ENCODE measurements at regions not wholly inside any gene's neighbourhood (a gene's known extent, or its start where the extent isn't known, plus 50 kb on each side); places are given as distances from the start of the nearest gene placed in this dataset.

DNA sequence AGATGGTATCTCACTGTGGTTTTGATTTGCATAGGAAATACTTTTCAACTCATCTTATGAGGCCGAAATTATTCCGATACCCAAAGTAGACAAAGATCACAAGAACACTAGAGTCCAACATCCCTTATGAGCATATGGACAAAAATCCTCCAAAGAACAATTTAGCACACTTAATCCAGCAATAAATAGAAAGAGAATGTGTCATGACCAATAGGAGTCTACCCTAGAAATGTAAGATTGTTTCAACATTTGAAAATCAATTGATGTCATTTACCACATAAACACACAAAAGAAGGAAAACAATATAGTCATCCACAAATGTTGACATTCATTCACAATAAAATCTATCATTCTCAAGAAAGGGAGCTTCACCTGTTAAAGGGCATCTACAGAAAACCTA, 307.8 kb upstream of the SMIM21 start:
- no peaks in the 10 kb centered on the region for H3K9me3 ChIP-seq (ENCODE audit: low read length)
- H3K79me2 ChIP-seq (ENCODE audit: insufficient read depth, low read depth, low read length) = no peaks in the 10 kb centered on the region
- no TSS peak for BruUV-seq (replicated peaks)
- no peaks in the 10 kb centered on the region for H3K36me3 ChIP-seq (ENCODE audit: insufficient read depth, low read length)
- no peak overlapping the region for H3K4me2 ChIP-seq (ENCODE audit: low read length)
- no peak for DNase-seq (ENCODE audit: low spot score)
- no peaks in the 10 kb centered on the region for H3K4me1 ChIP-seq (ENCODE audit: insufficient read depth, low read length, poor library complexity, severe bottlenecking)
- no peaks in the 10 kb centered on the region for H4K20me1 ChIP-seq (ENCODE audit: insufficient read depth, low read length)
- TF ChIP-seq EZH2phosphoT487 (IDR thresholded peaks at IDR 0.05; ENCODE audit: borderline replicate concordance, low read depth, low read length) = no peak
- TF ChIP-seq, protein P1, sequence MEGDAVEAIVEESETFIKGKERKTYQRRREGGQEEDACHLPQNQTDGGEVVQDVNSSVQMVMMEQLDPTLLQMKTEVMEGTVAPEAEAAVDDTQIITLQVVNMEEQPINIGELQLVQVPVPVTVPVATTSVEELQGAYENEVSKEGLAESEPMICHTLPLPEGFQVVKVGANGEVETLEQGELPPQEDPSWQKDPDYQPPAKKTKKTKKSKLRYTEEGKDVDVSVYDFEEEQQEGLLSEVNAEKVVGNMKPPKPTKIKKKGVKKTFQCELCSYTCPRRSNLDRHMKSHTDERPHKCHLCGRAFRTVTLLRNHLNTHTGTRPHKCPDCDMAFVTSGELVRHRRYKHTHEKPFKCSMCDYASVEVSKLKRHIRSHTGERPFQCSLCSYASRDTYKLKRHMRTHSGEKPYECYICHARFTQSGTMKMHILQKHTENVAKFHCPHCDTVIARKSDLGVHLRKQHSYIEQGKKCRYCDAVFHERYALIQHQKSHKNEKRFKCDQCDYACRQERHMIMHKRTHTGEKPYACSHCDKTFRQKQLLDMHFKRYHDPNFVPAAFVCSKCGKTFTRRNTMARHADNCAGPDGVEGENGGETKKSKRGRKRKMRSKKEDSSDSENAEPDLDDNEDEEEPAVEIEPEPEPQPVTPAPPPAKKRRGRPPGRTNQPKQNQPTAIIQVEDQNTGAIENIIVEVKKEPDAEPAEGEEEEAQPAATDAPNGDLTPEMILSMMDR (conservative IDR thresholded peaks at IDR 0.05; ENCODE audit: low read length) = no peak
- no peak overlapping the region for H2AFZ ChIP-seq (ENCODE audit: low read length)
- POLR2A ChIA-PET = no interaction called here
- no peak overlapping the region for H3K4me3 ChIP-seq (ENCODE audit: low read depth, low read length, poor library complexity, severe bottlenecking)
- no peak overlapping the region for H3K27ac ChIP-seq (ENCODE audit: low read depth, low read length, poor library complexity, severe bottlenecking)
- CTCF ChIA-PET (ENCODE audit: unreplicated experiment) = no interaction called here
- intact Hi-C loops (cut with micrococcal nuclease; ENCODE audit: unreplicated experiment) = no loop called here
- no peaks in the 10 kb centered on the region for H3K9me2 ChIP-seq (ENCODE audit: insufficient read depth, low read length)

DNA sequence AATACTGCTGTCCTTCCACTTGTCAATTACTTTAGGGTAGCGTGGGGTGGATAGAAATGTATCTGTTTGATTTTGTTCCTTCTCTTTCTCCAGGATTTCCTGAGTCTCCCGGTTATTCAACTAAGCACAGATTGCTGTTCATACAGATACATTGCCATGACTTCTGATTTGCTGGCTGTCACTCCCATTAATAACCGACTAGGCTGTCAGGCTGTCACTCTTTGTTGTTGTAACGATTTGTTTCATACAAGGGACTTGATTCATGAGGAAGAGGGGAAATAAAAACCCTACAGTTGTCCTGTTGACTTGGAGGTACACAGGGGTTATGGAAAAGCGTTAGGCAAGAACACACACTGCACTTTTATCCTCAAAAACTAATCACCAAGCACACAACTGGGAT, 302.7 kb upstream of the SMIM21 start:
- H3K4me1 ChIP-seq (ENCODE audit: insufficient read depth, low read length, poor library complexity, severe bottlenecking) = no peaks in the 10 kb centered on the region
- no peak overlapping the region for H3K4me3 ChIP-seq (ENCODE audit: low read depth, low read length, poor library complexity, severe bottlenecking)
- H3K79me2 ChIP-seq (ENCODE audit: insufficient read depth, low read depth, low read length) = no peaks in the 10 kb centered on the region
- H3K36me3 ChIP-seq (ENCODE audit: insufficient read depth, low read length) = no peaks in the 10 kb centered on the region
- no peak overlapping the region for H2AFZ ChIP-seq (ENCODE audit: low read length)
- no peaks in the 10 kb centered on the region for H3K9me3 ChIP-seq (ENCODE audit: low read length)
- ChIA-PET CTCF (ENCODE audit: unreplicated experiment) (no interaction called here), POLR2A (no interaction called here)
- no peak for DNase-seq (ENCODE audit: low spot score)
- no peak overlapping the region for H3K4me2 ChIP-seq (ENCODE audit: low read length)
- no TSS peak for BruUV-seq (replicated peaks)
- TF ChIP-seq EZH2phosphoT487 (IDR thresholded peaks at IDR 0.05; ENCODE audit: borderline replicate concordance, low read depth, low read length) = no peak
- TF ChIP-seq, protein P1 (conservative IDR thresholded peaks at IDR 0.05; ENCODE audit: low read length) = no peak
- intact Hi-C loops (cut with micrococcal nuclease; ENCODE audit: unreplicated experiment) = no loop called here
- no peaks in the 10 kb centered on the region for H4K20me1 ChIP-seq (ENCODE audit: insufficient read depth, low read length)
- no peak overlapping the region for H3K27ac ChIP-seq (ENCODE audit: low read depth, low read length, poor library complexity, severe bottlenecking)
- H3K9me2 ChIP-seq (ENCODE audit: insufficient read depth, low read length) = no peaks in the 10 kb centered on the region

DNA sequence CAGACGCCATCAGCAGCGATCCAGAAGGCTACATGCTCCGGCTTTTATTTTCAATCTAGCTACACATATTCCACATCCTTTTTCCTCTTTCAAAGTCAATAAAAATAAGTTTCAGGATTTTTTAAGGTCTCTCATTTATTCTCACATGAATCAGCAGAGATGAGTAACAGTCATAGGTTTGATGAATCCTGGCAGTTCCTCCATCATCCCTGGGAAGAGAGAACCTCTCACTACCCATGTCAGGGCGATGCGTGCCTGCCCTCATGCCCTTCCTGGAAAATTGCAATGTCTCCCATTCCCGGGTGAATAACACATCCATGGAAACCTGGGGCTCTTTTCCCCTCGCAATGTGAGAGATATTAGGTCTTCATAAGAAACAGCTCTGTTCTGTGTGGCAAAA, 301.1 kb upstream of the SMIM21 start:
- Histone ChIP-seq H3K79me2 (ENCODE audit: insufficient read depth, low read depth, low read length) (no peaks in the 10 kb centered on the region), H3K4me2 (ENCODE audit: low read length) (no peak overlapping the region), H3K4me1 (ENCODE audit: insufficient read depth, low read length, poor library complexity, severe bottlenecking) (no peaks in the 10 kb centered on the region), H2AFZ (ENCODE audit: low read length) (no peak overlapping the region), H3K9me3 (ENCODE audit: low read length) (no peaks in the 10 kb centered on the region), H3K9me2 (ENCODE audit: insufficient read depth, low read length) (no peaks in the 10 kb centered on the region), H3K4me3 (ENCODE audit: low read depth, low read length, poor library complexity, severe bottlenecking) (no peak overlapping the region), H4K20me1 (ENCODE audit: insufficient read depth, low read length) (no peaks in the 10 kb centered on the region), H3K27ac (ENCODE audit: low read depth, low read length, poor library complexity, severe bottlenecking) (no peak overlapping the region), H3K36me3 (ENCODE audit: insufficient read depth, low read length) (no peaks in the 10 kb centered on the region)
- ChIA-PET POLR2A (no interaction called here), CTCF (ENCODE audit: unreplicated experiment) (no interaction called here)
- TF ChIP-seq, protein P1 (conservative IDR thresholded peaks at IDR 0.05; ENCODE audit: low read length) = no peak
- no peak for TF ChIP-seq EZH2phosphoT487 (IDR thresholded peaks at IDR 0.05; ENCODE audit: borderline replicate concordance, low read depth, low read length)
- BruUV-seq (replicated peaks) = no TSS peak
- intact Hi-C loops (cut with micrococcal nuclease; ENCODE audit: unreplicated experiment) = no loop called here
- DNase-seq (ENCODE audit: low spot score) = no peak
